ENCODE measurements at regions not wholly inside any gene's neighbourhood (a gene's known extent, or its start where the extent isn't known, plus 50 kb on each side); places are given as distances from the start of the nearest gene placed in this dataset.

GRCh38 chr12:65574867-65575266, 249.4 kb upstream of the HMGA2 start:
- Mint-ChIP-seq H3K4me3 (no peak overlapping the region), H3K9me3 (peaks cover 37% of the 10 kb centered on the region), H3K27me3 (ENCODE audit: low read depth) (no peaks in the 10 kb centered on the region; the same call in 1 of the 2 replicates), H3K27ac (no peak overlapping the region), H3K36me3 (no peaks in the 10 kb centered on the region), H3K4me1 (no peaks in the 10 kb centered on the region)
- CTCF ChIA-PET = interaction anchor here (1.6 kb wide), 1 partner anchor 18 kb away, joined by 5 read pairs; no protein-coding TSS in a partner anchor
- ATAC-seq (no peak), DNase-seq (ENCODE audit: low spot score) (no peak)
- no peak for TF ChIP-seq ZNF416 (CRISPR knock-in tag; IDR thresholded peaks at IDR 0.05)
- TF ChIP-seq, protein P1, sequence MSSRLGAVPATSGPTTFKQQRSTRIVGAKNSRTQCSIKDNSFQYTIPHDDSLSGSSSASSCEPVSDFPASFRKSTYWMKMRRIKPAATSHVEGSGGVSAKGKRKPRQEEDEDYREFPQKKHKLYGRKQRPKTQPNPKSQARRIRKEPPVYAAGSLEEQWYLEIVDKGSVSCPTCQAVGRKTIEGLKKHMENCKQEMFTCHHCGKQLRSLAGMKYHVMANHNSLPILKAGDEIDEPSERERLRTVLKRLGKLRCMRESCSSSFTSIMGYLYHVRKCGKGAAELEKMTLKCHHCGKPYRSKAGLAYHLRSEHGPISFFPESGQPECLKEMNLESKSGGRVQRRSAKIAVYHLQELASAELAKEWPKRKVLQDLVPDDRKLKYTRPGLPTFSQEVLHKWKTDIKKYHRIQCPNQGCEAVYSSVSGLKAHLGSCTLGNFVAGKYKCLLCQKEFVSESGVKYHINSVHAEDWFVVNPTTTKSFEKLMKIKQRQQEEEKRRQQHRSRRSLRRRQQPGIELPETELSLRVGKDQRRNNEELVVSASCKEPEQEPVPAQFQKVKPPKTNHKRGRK (CRISPR knock-in tag; IDR thresholded peaks at IDR 0.05; ENCODE audit: borderline replicate concordance) = no peak
- TF ChIP-seq, protein P2, sequence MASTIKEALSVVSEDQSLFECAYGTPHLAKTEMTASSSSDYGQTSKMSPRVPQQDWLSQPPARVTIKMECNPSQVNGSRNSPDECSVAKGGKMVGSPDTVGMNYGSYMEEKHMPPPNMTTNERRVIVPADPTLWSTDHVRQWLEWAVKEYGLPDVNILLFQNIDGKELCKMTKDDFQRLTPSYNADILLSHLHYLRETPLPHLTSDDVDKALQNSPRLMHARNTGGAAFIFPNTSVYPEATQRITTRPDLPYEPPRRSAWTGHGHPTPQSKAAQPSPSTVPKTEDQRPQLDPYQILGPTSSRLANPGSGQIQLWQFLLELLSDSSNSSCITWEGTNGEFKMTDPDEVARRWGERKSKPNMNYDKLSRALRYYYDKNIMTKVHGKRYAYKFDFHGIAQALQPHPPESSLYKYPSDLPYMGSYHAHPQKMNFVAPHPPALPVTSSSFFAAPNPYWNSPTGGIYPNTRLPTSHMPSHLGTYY (CRISPR knock-in tag; IDR thresholded peaks at IDR 0.05) = no peak
- TF ChIP-seq, protein P3, sequence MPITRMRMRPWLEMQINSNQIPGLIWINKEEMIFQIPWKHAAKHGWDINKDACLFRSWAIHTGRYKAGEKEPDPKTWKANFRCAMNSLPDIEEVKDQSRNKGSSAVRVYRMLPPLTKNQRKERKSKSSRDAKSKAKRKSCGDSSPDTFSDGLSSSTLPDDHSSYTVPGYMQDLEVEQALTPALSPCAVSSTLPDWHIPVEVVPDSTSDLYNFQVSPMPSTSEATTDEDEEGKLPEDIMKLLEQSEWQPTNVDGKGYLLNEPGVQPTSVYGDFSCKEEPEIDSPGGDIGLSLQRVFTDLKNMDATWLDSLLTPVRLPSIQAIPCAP (CRISPR knock-in tag; IDR thresholded peaks at IDR 0.05) = no peak
- no peak for TF ChIP-seq ZNF232 (CRISPR knock-in tag; IDR thresholded peaks at IDR 0.05)
- no peak for TF ChIP-seq MXD4 (CRISPR knock-in tag; IDR thresholded peaks at IDR 0.05; ENCODE audit: borderline replicate concordance)
- POLR2A ChIA-PET = no interaction called here

DNA sequence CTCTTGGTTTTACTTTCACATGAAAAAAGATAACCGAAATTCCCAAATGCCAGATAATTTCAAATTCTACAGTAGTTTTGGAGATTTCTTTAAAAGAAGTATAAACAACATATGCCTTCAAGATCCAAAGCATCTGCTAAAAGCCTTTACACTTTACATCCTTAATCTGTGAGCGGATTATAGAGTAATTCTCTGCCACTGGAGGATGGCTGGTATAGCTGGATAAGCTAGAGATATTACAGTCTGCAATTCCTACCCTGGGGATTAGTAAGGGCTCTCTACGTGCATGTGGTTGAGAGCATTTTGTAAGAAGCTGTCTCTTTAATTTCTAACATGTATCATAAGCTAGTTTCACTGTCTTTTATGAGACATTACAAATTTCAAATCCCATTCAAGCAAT, 240.3 kb upstream of the HMGA2 start:
- H3K27ac Mint-ChIP-seq = no peak overlapping the region
- no peaks in the 10 kb centered on the region for H3K27me3 Mint-ChIP-seq (ENCODE audit: low read depth)
- peaks cover 23% of the 10 kb centered on the region for H3K9me3 Mint-ChIP-seq
- ChIA-PET POLR2A (no interaction called here), CTCF (interaction anchor here (1.4 to 1.5 kb wide), 2 partner anchors 19 to 28 kb away, joined by 4 to 6 read pairs; no protein-coding TSS in a partner anchor)
- DNase-seq (ENCODE audit: low spot score) = no peak
- no peak for TF ChIP-seq NR3C1 (CRISPR knock-in tag; conservative IDR thresholded peaks at IDR 0.05; ENCODE audit: low read depth)
- TF ChIP-seq NR2C2 (CRISPR knock-in tag; IDR thresholded peaks at IDR 0.05) = no peak
- TF ChIP-seq PRDM15 (CRISPR knock-in tag; IDR thresholded peaks at IDR 0.05) = no peak
- no peak overlapping the region for H3K4me3 Mint-ChIP-seq
- H3K4me1 Mint-ChIP-seq = no peaks in the 10 kb centered on the region
- 0 out of 2 replicates have a peak, but pooled peaks cover 3% of the 10 kb centered on the region for H3K36me3 Mint-ChIP-seq
- no peak for ATAC-seq

GRCh38 chr12:65585648-65586602, 238.4 kb upstream of the HMGA2 start:
- ChIA-PET POLR2A (no interaction called here), CTCF (no interaction called here)
- ATAC-seq = no peak
- TF ChIP-seq EMX1 (CRISPR knock-in tag; IDR thresholded peaks at IDR 0.05) (no peak), ZNF219 (CRISPR knock-in tag; IDR thresholded peaks at IDR 0.05; ENCODE audit: borderline replicate concordance) (no peak), ZNF121 (CRISPR knock-in tag; IDR thresholded peaks at IDR 0.05) (no peak), PRRX2 (CRISPR knock-in tag; IDR thresholded peaks at IDR 0.05) (no peak), RORB (CRISPR knock-in tag; IDR thresholded peaks at IDR 0.05) (no peak), SMAD3 (CRISPR knock-in tag; IDR thresholded peaks at IDR 0.05; ENCODE audit: borderline replicate concordance) (no peak), ELF4 (CRISPR knock-in tag; IDR thresholded peaks at IDR 0.05; ENCODE audit: low read depth) (no peak), ZBTB21 (CRISPR knock-in tag; IDR thresholded peaks at IDR 0.05; ENCODE audit: borderline replicate concordance) (no peak), MXD4 (CRISPR knock-in tag; IDR thresholded peaks at IDR 0.05; ENCODE audit: borderline replicate concordance) (no peak), NFYB (CRISPR knock-in tag; conservative IDR thresholded peaks at IDR 0.05; ENCODE audit: low read depth) (no peak), ETV6 (CRISPR knock-in tag; IDR thresholded peaks at IDR 0.05) (no peak), NFATC4 (CRISPR knock-in tag; IDR thresholded peaks at IDR 0.05) (no peak)
- TF ChIP-seq, protein P4, sequence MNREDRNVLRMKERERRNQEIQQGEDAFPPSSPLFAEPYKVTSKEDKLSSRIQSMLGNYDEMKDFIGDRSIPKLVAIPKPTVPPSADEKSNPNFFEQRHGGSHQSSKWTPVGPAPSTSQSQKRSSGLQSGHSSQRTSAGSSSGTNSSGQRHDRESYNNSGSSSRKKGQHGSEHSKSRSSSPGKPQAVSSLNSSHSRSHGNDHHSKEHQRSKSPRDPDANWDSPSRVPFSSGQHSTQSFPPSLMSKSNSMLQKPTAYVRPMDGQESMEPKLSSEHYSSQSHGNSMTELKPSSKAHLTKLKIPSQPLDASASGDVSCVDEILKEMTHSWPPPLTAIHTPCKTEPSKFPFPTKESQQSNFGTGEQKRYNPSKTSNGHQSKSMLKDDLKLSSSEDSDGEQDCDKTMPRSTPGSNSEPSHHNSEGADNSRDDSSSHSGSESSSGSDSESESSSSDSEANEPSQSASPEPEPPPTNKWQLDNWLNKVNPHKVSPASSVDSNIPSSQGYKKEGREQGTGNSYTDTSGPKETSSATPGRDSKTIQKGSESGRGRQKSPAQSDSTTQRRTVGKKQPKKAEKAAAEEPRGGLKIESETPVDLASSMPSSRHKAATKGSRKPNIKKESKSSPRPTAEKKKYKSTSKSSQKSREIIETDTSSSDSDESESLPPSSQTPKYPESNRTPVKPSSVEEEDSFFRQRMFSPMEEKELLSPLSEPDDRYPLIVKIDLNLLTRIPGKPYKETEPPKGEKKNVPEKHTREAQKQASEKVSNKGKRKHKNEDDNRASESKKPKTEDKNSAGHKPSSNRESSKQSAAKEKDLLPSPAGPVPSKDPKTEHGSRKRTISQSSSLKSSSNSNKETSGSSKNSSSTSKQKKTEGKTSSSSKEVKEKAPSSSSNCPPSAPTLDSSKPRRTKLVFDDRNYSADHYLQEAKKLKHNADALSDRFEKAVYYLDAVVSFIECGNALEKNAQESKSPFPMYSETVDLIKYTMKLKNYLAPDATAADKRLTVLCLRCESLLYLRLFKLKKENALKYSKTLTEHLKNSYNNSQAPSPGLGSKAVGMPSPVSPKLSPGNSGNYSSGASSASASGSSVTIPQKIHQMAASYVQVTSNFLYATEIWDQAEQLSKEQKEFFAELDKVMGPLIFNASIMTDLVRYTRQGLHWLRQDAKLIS (CRISPR knock-in tag; IDR thresholded peaks at IDR 0.05; ENCODE audit: borderline replicate concordance) = no peak

More at GRCh38 chr12:65585648-65586602, 238.4 kb upstream of the HMGA2 start:
- no peak for DNase-seq (ENCODE audit: low spot score)
- H3K9me3 Mint-ChIP-seq = peaks cover 7% of the 10 kb centered on the region
- H3K36me3 Mint-ChIP-seq = no peaks in the 10 kb centered on the region
- H3K27ac Mint-ChIP-seq = no peak overlapping the region
- no peaks in the 10 kb centered on the region for H3K27me3 Mint-ChIP-seq (ENCODE audit: low read depth)
- no peak overlapping the region for H3K4me3 Mint-ChIP-seq
- H3K4me1 Mint-ChIP-seq = no peaks in the 10 kb centered on the region
